Fibroblast of lung (primary cell): ENCODE measurements at regions not wholly inside any gene's neighbourhood (a gene's known extent, or its start where the extent isn't known, plus 50 kb on each side); places are given as distances from the start of the nearest gene placed in this dataset.

Experiments
- DNase-seq, 2 donors: peaks; one replicate each; pipeline versions ENCODE4 v3.0.0 to v3.0.0-alpha.2; 2010; ENCODE audit warnings: low read depth in 2 of 2
- H2AFZ ChIP-seq: 2 replicates; pipeline ENCODE4 v1.5.1; 2012; ENCODE audit warnings: low read length, control low read depth, inconsistent platforms
- H3K27ac ChIP-seq: 2 replicates; pipeline ENCODE4 v1.5.1; 2011; ENCODE audit warnings: low read length, control low read depth; ENCODE audit not compliant: insufficient read depth
- H3K27me3 ChIP-seq: 2 replicates; pipeline ENCODE4 v1.5.1; 2011; ENCODE audit warnings: mild to moderate bottlenecking, low read length; ENCODE audit not compliant: control insufficient read depth, insufficient read depth
- H3K36me3 ChIP-seq: 2 replicates; pipeline ENCODE4 v1.5.1; 2011; ENCODE audit warnings: low read length; ENCODE audit not compliant: control insufficient read depth, insufficient read depth
- H3K4me1 ChIP-seq: 2 replicates; pipeline ENCODE4 v1.5.1; 2011; ENCODE audit warnings: low read length; ENCODE audit not compliant: control insufficient read depth, insufficient read depth; ENCODE audit errors: extremely low read depth
- H3K4me2 ChIP-seq: 2 replicates; pipeline ENCODE4 v1.5.1; 2011; ENCODE audit warnings: low read length, control low read depth; ENCODE audit not compliant: insufficient read depth; ENCODE audit errors: extremely low read depth
- H3K4me3 ChIP-seq, 4 experiments: fragments of 200-600 bp in 1 of 4; sonication (generic) in 1 of 4; replicated peaks in 1 of 4; 2 replicates each; pipeline ENCODE4 v1.5.1; 2011 to 2016; ENCODE audit warnings: low read length in 4 of 4, low read depth in 3 of 4, mild to moderate bottlenecking in 3 of 4, control low read depth in 2 of 4, inconsistent platforms in 1 of 4, mixed read lengths in 1 of 4; ENCODE audit not compliant: insufficient read depth in 1 of 4; ENCODE audit errors: control extremely low read depth in 1 of 4
- H3K79me2 ChIP-seq: 2 replicates; pipeline ENCODE4 v1.5.1; 2012; ENCODE audit warnings: mild to moderate bottlenecking, low read length, inconsistent platforms; ENCODE audit not compliant: control insufficient read depth, insufficient read depth
- H3K9ac ChIP-seq: 2 replicates; pipeline ENCODE4 v1.5.1; 2011; ENCODE audit warnings: mild to moderate bottlenecking, low read length, control low read depth; ENCODE audit not compliant: insufficient read depth
- H3K9me3 ChIP-seq: 2 replicates; pipeline ENCODE4 v1.5.1; 2012; ENCODE audit warnings: low read depth, low read length; ENCODE audit not compliant: control insufficient read depth, insufficient read depth
- H4K20me1 ChIP-seq: 2 replicates; pipeline ENCODE4 v1.5.1; 2011; ENCODE audit warnings: low read length; ENCODE audit not compliant: control insufficient read depth, insufficient read depth; ENCODE audit errors: extremely low read depth
- CTCF ChIP-seq, 2 donors: IDR thresholded peaks in 1 of 2; conservative IDR thresholded peaks in 1 of 2; 1 replicate in 1 of 2; 2 replicates in 1 of 2; pipeline ENCODE4 v1.5.1; 2011 to 2012; ENCODE audit warnings: low read length in 2 of 2, control low read depth in 1 of 2, inconsistent platforms in 1 of 2, low read depth in 1 of 2, mild to moderate bottlenecking in 1 of 2
- EZH2 ChIP-seq: IDR thresholded peaks from 2 replicates; pipeline ENCODE4 v1.5.1; 2012; ENCODE audit warnings: low read length, control low read depth, mild to moderate bottlenecking; ENCODE audit errors: missing control alignments

- no peak overlapping the region for H2AFZ ChIP-seq
Observed at GRCh38 chr14:64654246-64654900, 49.9 kb upstream of the PLEKHG3 start.

More at GRCh38 chr14:64654246-64654900, 49.9 kb upstream of the PLEKHG3 start:
- H3K9ac ChIP-seq: no peak overlapping the region
- H3K4me3 ChIP-seq: no peak overlapping the region
- H3K27me3 ChIP-seq: no peaks in the 10 kb centered on the region
- peak overlapping the region; percentile 56 for H3K27ac ChIP-seq
- no peaks in the 10 kb centered on the region for H3K36me3 ChIP-seq
- H3K9me3 ChIP-seq: no peaks in the 10 kb centered on the region
- H3K4me1 ChIP-seq: peaks cover 9% of the 10 kb centered on the region
- no peak for TF ChIP-seq EZH2
- no peak for TF ChIP-seq CTCF (conservative IDR thresholded peaks at IDR 0.05 in 1 of 2, IDR thresholded peaks at IDR 0.05 in 1 of 2; ENCODE audit: low read depth in 1 of 2, low read length in 2 of 2)
- no peaks in the 10 kb centered on the region for H4K20me1 ChIP-seq
- H3K79me2 ChIP-seq: no peaks in the 10 kb centered on the region
- H3K4me2 ChIP-seq: peak overlapping the region; percentile 48
- peak; percentile 89 to 92 for DNase-seq
